Lower leg skin (tissue), 4 donors: ENCODE measurements at regions not wholly inside any gene's neighbourhood (a gene's known extent, or its start where the extent isn't known, plus 50 kb on each side); places are given as distances from the start of the nearest gene placed in this dataset.
"Not testable (repeated sequence)": the region's sequence is repeated elsewhere in the genome, so short reads cannot be mapped to it uniquely, and the experiment has no call there.

ENCODE experiments used
- DNase-seq, 2 donors: peaks; one replicate each; pipeline ENCODE4 v3.0.0-alpha.2; 2019; ENCODE audit warnings: low spot score in 2 of 2
- H3K4me3 ChIP-seq: fragments of 200-600 bp; sonication (generic); 2 replicates; pipeline ENCODE4 v1.5.1; 2017; ENCODE audit warnings: mild to moderate bottlenecking, low read depth; ENCODE audit not compliant: poor library complexity, severe bottlenecking
- POLR2A ChIP-seq, 2 donors: fragments of 450-650 bp; IDR thresholded peaks; one replicate each; pipeline ENCODE4 v1.6.1; 2016 to 2017; ENCODE audit warnings: antibody characterized with exemption in 2 of 2, mild to moderate bottlenecking in 1 of 2, moderate library complexity in 1 of 2
- WGBS, 2 donors: methylation state at CpG; one replicate each; pipeline ENCODE4 v1.1.5; 2018; 5-methylcytosine and 5-hydroxymethylcytosine counted together
- intact Hi-C: fragments of 100-400 bp; cut with DNase I; formaldehyde crosslinking; loops from one replicate; pipeline ENCODE4 v1.15.0; 2023; ENCODE audit warnings: low total_unique reads
- TF ChIP-seq, protein P1 (sequence below), 3 donors: fragments of 450-650 bp; IDR thresholded peaks; one replicate each; pipeline ENCODE4 v1.5.1; 2016; ENCODE audit warnings: antibody characterized with exemption in 3 of 3, mild to moderate bottlenecking in 3 of 3, moderate library complexity in 2 of 3

- 83 to 95% methylated on average over 3 of the region's 3 CpGs for WGBS, 2 donors
- H3K4me3 ChIP-seq = no peak overlapping the region
- TF ChIP-seq, protein P1, sequence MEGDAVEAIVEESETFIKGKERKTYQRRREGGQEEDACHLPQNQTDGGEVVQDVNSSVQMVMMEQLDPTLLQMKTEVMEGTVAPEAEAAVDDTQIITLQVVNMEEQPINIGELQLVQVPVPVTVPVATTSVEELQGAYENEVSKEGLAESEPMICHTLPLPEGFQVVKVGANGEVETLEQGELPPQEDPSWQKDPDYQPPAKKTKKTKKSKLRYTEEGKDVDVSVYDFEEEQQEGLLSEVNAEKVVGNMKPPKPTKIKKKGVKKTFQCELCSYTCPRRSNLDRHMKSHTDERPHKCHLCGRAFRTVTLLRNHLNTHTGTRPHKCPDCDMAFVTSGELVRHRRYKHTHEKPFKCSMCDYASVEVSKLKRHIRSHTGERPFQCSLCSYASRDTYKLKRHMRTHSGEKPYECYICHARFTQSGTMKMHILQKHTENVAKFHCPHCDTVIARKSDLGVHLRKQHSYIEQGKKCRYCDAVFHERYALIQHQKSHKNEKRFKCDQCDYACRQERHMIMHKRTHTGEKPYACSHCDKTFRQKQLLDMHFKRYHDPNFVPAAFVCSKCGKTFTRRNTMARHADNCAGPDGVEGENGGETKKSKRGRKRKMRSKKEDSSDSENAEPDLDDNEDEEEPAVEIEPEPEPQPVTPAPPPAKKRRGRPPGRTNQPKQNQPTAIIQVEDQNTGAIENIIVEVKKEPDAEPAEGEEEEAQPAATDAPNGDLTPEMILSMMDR (IDR thresholded peaks at IDR 0.05) = no peak
- no peak for TF ChIP-seq POLR2A (IDR thresholded peaks at IDR 0.05)
- no peak for DNase-seq
- intact Hi-C loops = loop anchor here (10.0 kb wide), 1 partner anchor 159 kb away; the partner anchor contains the start of gene GJA1
Measured at GRCh38 chr6:121594053-121594452, 158.6 kb downstream of the GJA1 start.

DNA sequence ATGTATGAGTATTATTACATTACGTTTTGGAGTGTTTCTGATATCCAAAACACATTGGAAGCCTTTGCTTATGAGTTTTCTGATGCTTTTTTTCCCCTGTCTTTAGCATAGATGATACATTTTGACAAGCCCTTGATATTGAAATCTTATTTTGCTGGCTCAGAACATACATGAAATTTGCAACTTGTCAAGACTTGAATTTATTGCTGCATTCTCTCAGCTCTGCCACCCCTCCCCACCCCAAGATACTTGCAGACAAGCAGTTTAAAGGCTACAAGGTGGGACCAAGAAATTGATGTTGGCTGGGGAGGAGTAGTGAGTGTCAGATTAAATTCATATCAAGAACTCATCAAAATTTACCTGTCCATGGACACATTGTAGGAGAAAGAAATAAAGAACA is 160.2 kb downstream of the GJA1 start:
- intact Hi-C loops = loop anchor here (10.0 kb wide), 1 partner anchor 161 kb away; the partner anchor contains the start of gene GJA1
- DNase-seq = no peak
- no peak overlapping the region for H3K4me3 ChIP-seq
- WGBS, 2 donors = 46 to 50% methylated on average over 1 of the region's 1 CpG
- TF ChIP-seq, protein P1 (IDR thresholded peaks at IDR 0.05) = no peak
- no peak for TF ChIP-seq POLR2A (IDR thresholded peaks at IDR 0.05)

DNA sequence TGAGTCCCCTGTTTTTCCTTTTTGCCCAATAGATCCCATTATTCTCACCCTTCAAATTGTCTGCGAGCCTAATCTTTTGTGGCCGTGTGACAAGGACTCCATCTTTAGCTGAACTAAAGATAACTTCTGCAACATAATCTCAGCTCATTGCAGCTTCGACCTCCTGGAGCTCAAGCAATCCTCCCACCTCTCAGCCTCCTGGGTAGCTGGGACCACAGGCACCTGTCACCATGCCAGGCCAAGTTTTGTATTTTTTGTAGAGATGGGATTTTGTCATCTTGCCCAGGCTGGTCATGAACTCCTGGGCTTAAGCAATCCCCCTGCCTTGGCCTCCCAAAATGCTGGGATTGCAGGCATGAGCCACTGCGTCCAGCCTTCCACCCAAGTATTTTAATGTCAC is 161.0 kb downstream of the GJA1 start:
- TF ChIP-seq, protein P1 (IDR thresholded peaks at IDR 0.05) = no peak
- TF ChIP-seq POLR2A (IDR thresholded peaks at IDR 0.05) = no peak
- 93 to 95% methylated on average over 4 of the region's 4 CpGs for WGBS, 2 donors

GRCh38 chr6:121597654-121598053 is 162.2 kb downstream of the GJA1 start:
- DNase-seq = no peak
- TF ChIP-seq, protein P1 (IDR thresholded peaks at IDR 0.05) = no peak
- TF ChIP-seq POLR2A (IDR thresholded peaks at IDR 0.05) = no peak
- WGBS, 2 donors = 71 to 90% methylated on average over 3 of the region's 3 CpGs
- H3K4me3 ChIP-seq = no peak overlapping the region
- intact Hi-C loops = loop anchor here (10.0 kb wide), 1 partner anchor 163 kb away; the partner anchor contains the start of gene GJA1

More for the DNA sequence above, 161.0 kb downstream of the GJA1 start:
- intact Hi-C loops = loop anchor here (10.0 kb wide), 1 partner anchor 162 kb away; the partner anchor contains the start of gene GJA1
- DNase-seq = no peak
- H3K4me3 ChIP-seq = no peak overlapping the region

DNA sequence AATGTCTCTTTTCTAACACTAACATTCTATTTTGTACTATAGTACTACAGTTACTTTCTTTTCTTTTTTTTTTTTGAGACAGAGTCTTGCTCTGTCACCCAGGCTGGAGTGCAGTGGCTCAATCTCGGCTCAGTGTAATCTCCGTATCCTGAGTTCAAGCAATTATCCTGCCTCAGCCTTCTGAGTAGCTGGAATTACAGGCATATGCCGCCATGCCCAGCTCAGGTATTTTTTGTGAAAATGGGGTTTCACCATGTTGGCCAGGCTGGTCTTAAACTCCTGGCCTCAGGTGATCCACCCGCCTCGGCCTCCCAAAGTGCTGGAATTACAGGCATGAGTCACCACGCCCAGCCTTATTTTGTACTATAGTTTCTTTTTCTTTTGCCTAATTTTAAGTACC is 163.9 kb downstream of the GJA1 start:
- not testable (repeated sequence) for DNase-seq, H3K4me3 ChIP-seq
- WGBS, 2 donors = 62 to 69% methylated on average over 6 of the region's 6 CpGs
- intact Hi-C loops = loop anchor here (10.0 kb wide), 1 partner anchor 165 kb away; the partner anchor contains the start of gene GJA1

DNA sequence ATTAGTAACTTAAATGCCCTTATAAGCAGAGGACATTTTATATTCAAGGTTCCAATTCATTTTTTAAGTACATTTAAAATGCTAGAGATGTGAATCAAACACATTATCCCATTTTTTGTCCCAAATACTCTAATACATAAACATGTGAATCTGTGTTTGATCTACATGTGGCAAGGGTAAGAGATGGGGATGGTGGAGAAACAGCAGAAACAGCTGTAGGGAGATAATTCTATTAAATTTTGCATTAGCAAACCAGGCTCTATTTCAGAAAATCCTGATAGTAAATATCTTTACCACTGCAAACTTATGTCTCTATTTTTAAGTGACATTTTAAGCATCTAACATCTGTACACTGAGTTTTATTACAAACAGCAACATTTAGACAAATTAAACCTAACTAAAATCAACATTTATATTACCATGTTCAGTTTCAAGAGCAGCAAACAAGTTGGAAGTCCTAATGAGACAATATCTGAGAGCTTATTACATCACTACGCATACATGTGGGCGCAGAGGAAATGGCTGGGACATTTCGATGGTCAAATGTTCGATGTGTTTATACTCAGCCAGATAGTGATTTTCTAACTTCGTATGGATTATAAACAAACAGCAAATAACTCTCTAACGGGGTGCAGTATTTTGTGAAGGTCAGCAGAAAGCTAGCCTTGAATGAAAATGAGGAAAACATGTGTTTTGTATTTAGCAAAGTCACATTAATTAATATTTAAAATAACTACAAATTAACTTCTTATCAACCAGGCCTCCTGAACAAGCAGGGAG is 165.1 kb downstream of the GJA1 start:
- DNase-seq = no peak
- TF ChIP-seq, protein P1 (IDR thresholded peaks at IDR 0.05) = no peak
- no peak for TF ChIP-seq POLR2A (IDR thresholded peaks at IDR 0.05)
- 70 to 90% methylated on average over 6 of the region's 6 CpGs for WGBS, 2 donors
- H3K4me3 ChIP-seq = no peak overlapping the region
- intact Hi-C loops = no loop called here
